ENCODE measurements at regions not wholly inside any gene's neighbourhood (a gene's known extent, or its start where the extent isn't known, plus 50 kb on each side); places are given as distances from the start of the nearest gene placed in this dataset.
"Not testable (repeated sequence)": the region's sequence is repeated elsewhere in the genome, so short reads cannot be mapped to it uniquely, and the experiment has no call there.

GRCh38 chr16:60091071-60091470 is 1357.0 kb upstream of the GOT2 start:
- no peak overlapping the region for H3K4me3 ChIP-seq (ENCODE audit: low read depth, low read length)
- no peak for TF ChIP-seq CTCF (IDR thresholded peaks at IDR 0.05; ENCODE audit: control insufficient read depth, extremely low read depth, insufficient read depth)
- DNase-seq (ENCODE audit: low read depth): no peak

GRCh38 chr16:60087530-60087929 is 1353.4 kb upstream of the GOT2 start:
- DNase-seq (ENCODE audit: low read depth): no peak
- H3K4me3 ChIP-seq (ENCODE audit: low read depth, low read length): no peak overlapping the region
- TF ChIP-seq CTCF (IDR thresholded peaks at IDR 0.05; ENCODE audit: control insufficient read depth, extremely low read depth, insufficient read depth): no peak

- not testable (repeated sequence) for DNase-seq (ENCODE audit: low read depth); H3K4me3 ChIP-seq (ENCODE audit: low read depth, low read length)
Observed at GRCh38 chr16:60078819-60079218, 1344.7 kb upstream of the GOT2 start.

- DNase-seq (ENCODE audit: low read depth): no peak
- H3K4me3 ChIP-seq (ENCODE audit: low read depth, low read length): no peak overlapping the region
- TF ChIP-seq CTCF (IDR thresholded peaks at IDR 0.05; ENCODE audit: control insufficient read depth, extremely low read depth, insufficient read depth): no peak
Observed at GRCh38 chr16:60077861-60078260, 1343.7 kb upstream of the GOT2 start.

- no peak for TF ChIP-seq CTCF (IDR thresholded peaks at IDR 0.05; ENCODE audit: control insufficient read depth, extremely low read depth, insufficient read depth)
- DNase-seq (ENCODE audit: low read depth): no peak
Observed at GRCh38 chr16:60074378-60074777, 1340.3 kb upstream of the GOT2 start.

GRCh38 chr16:60073376-60073775 is 1339.3 kb upstream of the GOT2 start:
- no peak for TF ChIP-seq CTCF (IDR thresholded peaks at IDR 0.05; ENCODE audit: control insufficient read depth, extremely low read depth, insufficient read depth)
- DNase-seq (ENCODE audit: low read depth): no peak

More at GRCh38 chr16:60074378-60074777, 1340.3 kb upstream of the GOT2 start:
- H3K4me3 ChIP-seq (ENCODE audit: low read depth, low read length): no peak overlapping the region

GRCh38 chr16:60064026-60064425 is 1329.9 kb upstream of the GOT2 start:
- no peak for TF ChIP-seq CTCF (IDR thresholded peaks at IDR 0.05; ENCODE audit: control insufficient read depth, extremely low read depth, insufficient read depth)
- no peak overlapping the region for H3K4me3 ChIP-seq (ENCODE audit: low read depth, low read length)
- no peak for DNase-seq (ENCODE audit: low read depth)

More at GRCh38 chr16:60073376-60073775, 1339.3 kb upstream of the GOT2 start:
- no peak overlapping the region for H3K4me3 ChIP-seq (ENCODE audit: low read depth, low read length)

Data from LNCaP clone FGC (cell line).